G401 (cell line): ENCODE measurements at regions not wholly inside any gene's neighbourhood (a gene's known extent, or its start where the extent isn't known, plus 50 kb on each side); places are given as distances from the start of the nearest gene placed in this dataset.
A peak's percentile ranks its signal among the peaks of the same experiment; 100 is the strongest.

Source experiments
- DNase-seq: peaks from one replicate; pipeline ENCODE4 v3.0.0-alpha.2; 2015; ENCODE audit warnings: low spot score
- in situ Hi-C: cut with HindIII; loops from 2 replicates; pipeline ENCODE4 v1.10.0; 2016; ENCODE audit warnings: low sequenced_read_pairs, mixed read lengths

GRCh38 chr13:68323124-68323523 is 1093.0 kb upstream of the PCDH9 start:
- in situ Hi-C loops = no loop called here
- DNase-seq = no peak

GRCh38 chr13:68319384-68319783 is 1089.2 kb upstream of the PCDH9 start:
- in situ Hi-C loops = no loop called here
- no peak for DNase-seq

- DNase-seq = peak; percentile 9
Observed at GRCh38 chr13:68304286-68304893, 1074.3 kb upstream of the PCDH9 start.

GRCh38 chr13:68293631-68294030 is 1063.5 kb upstream of the PCDH9 start:
- in situ Hi-C loops = no loop called here
- no peak for DNase-seq

More at GRCh38 chr13:68304286-68304893, 1074.3 kb upstream of the PCDH9 start:
- in situ Hi-C loops = no loop called here

GRCh38 chr13:68292601-68293000 is 1062.5 kb upstream of the PCDH9 start:
- in situ Hi-C loops = no loop called here
- DNase-seq = no peak

- in situ Hi-C loops = no loop called here
- no peak for DNase-seq
Observed at GRCh38 chr13:68291595-68291994, 1061.5 kb upstream of the PCDH9 start.

- in situ Hi-C loops = no loop called here
Observed at GRCh38 chr13:68275758-68276157, 1045.6 kb upstream of the PCDH9 start.

GRCh38 chr13:68272652-68273051 is 1042.5 kb upstream of the PCDH9 start:
- no peak for DNase-seq
- in situ Hi-C loops = no loop called here

More at GRCh38 chr13:68275758-68276157, 1045.6 kb upstream of the PCDH9 start:
- DNase-seq = no peak

GRCh38 chr13:68264692-68265091 is 1034.6 kb upstream of the PCDH9 start:
- no peak for DNase-seq
- in situ Hi-C loops = no loop called here

GRCh38 chr13:68261105-68261504 is 1031.0 kb upstream of the PCDH9 start:
- in situ Hi-C loops = no loop called here
- no peak for DNase-seq

GRCh38 chr13:68257111-68257842 is 1027.1 kb upstream of the PCDH9 start:
- in situ Hi-C loops = no loop called here
- no peak for DNase-seq

GRCh38 chr13:68254151-68254550 is 1024.0 kb upstream of the PCDH9 start:
- in situ Hi-C loops = no loop called here
- no peak for DNase-seq

GRCh38 chr13:68234274-68234673 is 1004.1 kb upstream of the PCDH9 start:
- DNase-seq = no peak
- in situ Hi-C loops = no loop called here

- in situ Hi-C loops = no loop called here
- DNase-seq = no peak
Observed at GRCh38 chr13:68232351-68233130, 1002.4 kb upstream of the PCDH9 start.

GRCh38 chr13:68214691-68215415 is 984.7 kb upstream of the PCDH9 start:
- in situ Hi-C loops = no loop called here
- DNase-seq = no peak

- no peak for DNase-seq
- in situ Hi-C loops = no loop called here
Observed at GRCh38 chr13:68199271-68199670, 969.1 kb upstream of the PCDH9 start.

GRCh38 chr13:68190818-68191217 is 960.7 kb upstream of the PCDH9 start:
- in situ Hi-C loops = no loop called here
- DNase-seq = no peak

GRCh38 chr13:68185444-68186141 is 955.5 kb upstream of the PCDH9 start:
- DNase-seq = no peak
- in situ Hi-C loops = no loop called here

- in situ Hi-C loops = no loop called here
- no peak for DNase-seq
Observed at GRCh38 chr13:68176475-68176874, 946.3 kb upstream of the PCDH9 start.
